Kidney epithelial cell (primary cell): ENCODE measurements at regions not wholly inside any gene's neighbourhood (a gene's known extent, or its start where the extent isn't known, plus 50 kb on each side); places are given as distances from the start of the nearest gene placed in this dataset.
A peak's percentile ranks its signal among the peaks of the same experiment; 100 is the strongest.

Experiments
- DNase-seq: peaks from one replicate; pipeline ENCODE4 v3.0.0-alpha.2; 2010; ENCODE audit warnings: low read depth
- H3K27me3 ChIP-seq: 2 replicates; pipeline ENCODE4 v1.6.0; 2011; ENCODE audit warnings: low read length; ENCODE audit not compliant: control insufficient read depth, insufficient read depth
- H3K36me3 ChIP-seq: 2 replicates; pipeline ENCODE4 v1.5.1; 2011; ENCODE audit warnings: low read length; ENCODE audit not compliant: control insufficient read depth, insufficient read depth
- H3K4me3 ChIP-seq: 2 replicates; pipeline ENCODE4 v1.5.1; 2011; ENCODE audit warnings: low read depth, mild to moderate bottlenecking, control low read depth, low read length
- CTCF ChIP-seq: IDR thresholded peaks from 2 replicates; pipeline ENCODE4 v1.5.1; 2011; ENCODE audit warnings: mild to moderate bottlenecking, moderate library complexity, low read length, control low read depth, inconsistent platforms; ENCODE audit not compliant: insufficient read depth, poor library complexity, severe bottlenecking

GRCh38 chr1:72564749-72565148 lies 282.4 kb upstream of the NEGR1 start:
- Histone ChIP-seq H3K4me3 (no peak overlapping the region), H3K36me3 (no peaks in the 10 kb centered on the region), H3K27me3 (no peaks in the 10 kb centered on the region)
- DNase-seq: no peak
- TF ChIP-seq CTCF: no peak

- Histone ChIP-seq H3K4me3 (no peak overlapping the region), H3K27me3 (no peaks in the 10 kb centered on the region), H3K36me3 (no peaks in the 10 kb centered on the region)
- peak; percentile 49 for TF ChIP-seq CTCF
- DNase-seq: no peak
Measured at GRCh38 chr1:72557446-72558049, 275.2 kb upstream of the NEGR1 start.

GRCh38 chr1:72547412-72547811 lies 265.1 kb upstream of the NEGR1 start:
- Histone ChIP-seq H3K4me3 (no peak overlapping the region), H3K27me3 (no peaks in the 10 kb centered on the region), H3K36me3 (no peaks in the 10 kb centered on the region)
- no peak for DNase-seq
- no peak for TF ChIP-seq CTCF

- H3K36me3 ChIP-seq: no peaks in the 10 kb centered on the region
- no peak for TF ChIP-seq CTCF
- no peak overlapping the region for H3K4me3 ChIP-seq
- H3K27me3 ChIP-seq: no peaks in the 10 kb centered on the region
- DNase-seq: no peak
Measured at GRCh38 chr1:72540674-72541073, 258.3 kb upstream of the NEGR1 start.

- H3K27me3 ChIP-seq: no peaks in the 10 kb centered on the region
- no peak overlapping the region for H3K4me3 ChIP-seq
- no peaks in the 10 kb centered on the region for H3K36me3 ChIP-seq
- no peak for TF ChIP-seq CTCF
- no peak for DNase-seq
Measured at GRCh38 chr1:72535470-72535869, 253.1 kb upstream of the NEGR1 start.

- Histone ChIP-seq H3K27me3 (no peaks in the 10 kb centered on the region), H3K4me3 (no peak overlapping the region), H3K36me3 (no peaks in the 10 kb centered on the region)
- TF ChIP-seq CTCF: no peak
- DNase-seq: no peak
Measured at GRCh38 chr1:72530646-72531045, 248.3 kb upstream of the NEGR1 start.
